ENCODE measurements at regions not wholly inside any gene's neighbourhood (a gene's known extent, or its start where the extent isn't known, plus 50 kb on each side); places are given as distances from the start of the nearest gene placed in this dataset.

DNA sequence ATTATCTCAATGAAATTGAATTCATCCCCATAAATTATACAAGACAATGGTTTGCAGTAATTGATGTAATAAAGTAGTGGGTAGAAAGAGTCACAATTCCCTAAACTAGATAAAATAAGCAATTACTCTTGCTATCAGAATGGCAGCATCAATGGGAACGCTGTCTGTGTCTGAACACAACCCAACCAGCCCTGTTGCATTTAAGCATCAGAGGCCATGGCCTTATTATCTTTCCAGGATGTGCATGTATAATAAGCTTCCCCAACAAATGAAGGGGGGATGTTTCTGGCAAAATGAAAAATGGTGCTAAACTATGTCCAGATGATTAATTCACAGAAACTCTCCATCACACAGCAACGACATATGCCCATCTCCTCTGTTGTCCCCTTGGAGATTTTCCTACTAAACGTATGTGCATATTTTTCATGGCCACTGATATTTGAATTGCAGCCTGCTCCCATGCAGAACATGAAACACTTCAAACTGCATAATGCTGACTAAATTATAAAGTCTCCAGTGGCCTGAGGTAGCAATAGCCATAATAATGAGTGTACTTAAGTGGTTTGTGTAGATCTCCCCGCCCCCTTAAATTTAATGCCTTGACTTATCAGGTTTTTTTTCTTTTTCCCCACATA is 306.9 kb upstream of the ADAMTS16 start:
- no peak for DNase-seq (ENCODE audit: low read depth in 2 of 3, low spot score in 2 of 3)

DNA sequence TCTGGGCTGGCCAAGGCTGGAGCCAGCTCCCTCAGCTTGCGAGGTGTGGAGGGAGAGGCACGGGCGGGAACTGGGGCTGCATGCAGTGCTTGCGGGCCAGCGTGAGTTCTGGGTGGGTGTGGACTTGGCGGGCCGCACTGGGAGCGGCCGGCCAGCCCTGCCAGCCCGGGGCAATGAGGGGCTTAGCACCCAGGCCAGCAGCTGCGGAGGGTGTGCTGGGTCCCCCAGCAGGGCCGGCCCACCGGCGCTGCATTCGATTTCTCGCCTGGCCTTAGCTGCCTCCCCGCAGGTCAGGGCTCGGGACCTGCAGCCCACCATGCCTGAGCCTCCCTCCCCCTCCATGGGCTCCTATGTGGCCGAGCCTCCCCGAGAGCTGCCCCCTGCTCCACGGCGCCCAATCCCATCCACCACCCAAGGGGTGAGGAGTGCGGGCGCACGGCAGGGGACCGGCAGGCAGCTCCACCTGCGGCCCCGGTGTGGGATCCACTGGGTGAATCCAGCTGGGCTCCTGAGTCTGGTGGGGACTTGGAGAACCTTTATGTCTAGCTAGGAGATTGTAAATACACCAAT is 302.6 kb upstream of the ADAMTS16 start:
- no peak for DNase-seq (ENCODE audit: low read depth in 2 of 3, low spot score in 2 of 3)

DNA sequence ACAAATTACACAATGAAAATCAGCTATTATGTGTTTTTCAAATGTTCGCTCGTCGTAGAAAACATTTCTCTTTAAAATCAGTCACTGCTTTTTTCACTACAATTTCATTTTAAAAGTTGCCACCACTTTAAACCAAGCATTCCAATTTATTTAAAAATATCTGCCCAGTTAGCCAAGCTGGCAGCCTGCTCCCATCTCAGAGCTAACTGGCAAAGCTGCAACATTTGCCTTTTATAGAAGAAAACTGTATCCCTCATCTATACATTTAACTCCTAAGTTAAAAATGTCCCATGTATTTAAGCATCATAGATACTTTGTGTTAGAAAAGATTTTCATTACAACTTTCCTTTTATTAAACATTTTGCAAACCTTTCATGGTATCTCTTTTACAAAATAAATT is 294.9 kb upstream of the ADAMTS16 start:
- DNase-seq (ENCODE audit: low read depth in 2 of 3, low spot score in 2 of 3): no peak

DNA sequence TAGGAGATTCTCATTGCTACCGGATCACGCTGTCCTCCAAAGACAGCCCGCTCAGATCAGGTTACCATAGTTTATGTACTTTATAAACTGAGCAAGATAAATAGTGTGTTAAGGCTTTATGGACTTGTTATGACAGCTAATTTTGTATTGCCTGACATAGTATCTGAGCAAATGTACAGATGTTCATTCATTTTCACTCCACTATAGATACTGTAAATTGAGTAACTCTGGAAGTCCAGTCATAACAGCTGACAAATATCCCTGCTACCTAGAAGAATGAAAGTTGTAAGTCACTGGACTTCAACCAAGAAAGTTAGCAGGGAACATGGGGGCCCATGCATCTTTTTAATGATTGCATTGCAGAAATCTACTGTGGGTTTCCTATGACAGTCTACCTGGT is 292.4 kb upstream of the ADAMTS16 start:
- no peak for DNase-seq (ENCODE audit: low read depth in 2 of 3, low spot score in 2 of 3)

DNA sequence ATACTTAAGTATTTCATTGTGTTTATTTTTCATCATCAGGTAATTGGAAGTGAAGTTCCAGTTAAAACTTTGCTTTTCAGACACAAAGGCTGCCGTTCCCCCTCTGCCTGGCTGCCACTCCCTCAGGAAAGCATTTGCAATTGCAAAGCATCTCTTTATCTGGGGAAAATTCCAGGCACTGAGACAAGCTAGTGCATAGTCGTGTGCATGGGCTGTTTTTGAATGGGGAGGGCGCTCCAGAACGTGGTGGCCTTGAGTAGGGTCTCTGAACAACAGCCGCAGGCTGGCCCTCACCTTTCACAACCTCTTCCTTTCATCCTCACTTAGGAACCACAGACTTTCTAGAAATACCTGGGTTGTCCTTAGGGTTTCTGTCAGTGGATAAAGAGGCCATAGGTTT is 285.1 kb upstream of the ADAMTS16 start:
- DNase-seq (ENCODE audit: low read depth in 2 of 3, low spot score in 2 of 3): no peak

DNA sequence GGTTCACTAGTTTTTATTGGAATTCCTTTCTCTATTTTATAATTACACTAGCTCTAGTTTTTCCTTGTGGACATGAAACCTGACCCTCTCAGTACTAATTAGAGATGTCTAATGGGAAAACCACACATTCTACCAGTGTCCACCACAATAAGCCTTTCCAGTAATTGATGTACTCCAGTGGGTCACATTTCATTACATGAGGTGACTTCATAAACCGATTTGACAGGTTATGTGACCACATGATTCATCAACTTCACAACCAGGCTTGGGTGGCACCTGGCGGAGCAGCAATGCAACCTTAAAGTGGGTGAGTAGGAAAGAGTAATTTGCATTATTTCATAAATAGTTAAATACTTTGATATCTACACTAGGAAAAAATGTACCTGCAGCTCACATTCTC is 284.2 kb upstream of the ADAMTS16 start:
- no peak for DNase-seq (ENCODE audit: low read depth in 2 of 3, low spot score in 2 of 3)

DNA sequence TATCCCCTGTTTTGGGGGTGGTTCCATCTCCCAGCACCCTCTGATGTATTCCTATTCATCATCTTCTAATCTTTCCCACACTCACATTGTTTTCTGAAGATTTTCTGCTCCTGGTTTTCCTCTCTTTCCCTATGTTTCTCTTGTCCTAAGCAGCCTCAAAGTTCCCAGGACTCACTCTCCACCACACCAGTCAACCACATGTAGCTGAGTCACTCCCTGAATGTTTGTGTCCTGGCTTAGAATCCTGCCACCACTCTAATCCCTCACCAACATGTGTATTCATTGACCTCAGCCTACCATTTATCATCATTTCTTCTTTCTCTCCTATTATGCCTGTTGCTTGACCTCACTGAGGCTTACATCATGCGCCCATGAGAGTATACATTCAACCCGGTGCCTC is 282.4 kb upstream of the ADAMTS16 start:
- DNase-seq (ENCODE audit: low read depth in 2 of 3, low spot score in 2 of 3): no peak

DNA sequence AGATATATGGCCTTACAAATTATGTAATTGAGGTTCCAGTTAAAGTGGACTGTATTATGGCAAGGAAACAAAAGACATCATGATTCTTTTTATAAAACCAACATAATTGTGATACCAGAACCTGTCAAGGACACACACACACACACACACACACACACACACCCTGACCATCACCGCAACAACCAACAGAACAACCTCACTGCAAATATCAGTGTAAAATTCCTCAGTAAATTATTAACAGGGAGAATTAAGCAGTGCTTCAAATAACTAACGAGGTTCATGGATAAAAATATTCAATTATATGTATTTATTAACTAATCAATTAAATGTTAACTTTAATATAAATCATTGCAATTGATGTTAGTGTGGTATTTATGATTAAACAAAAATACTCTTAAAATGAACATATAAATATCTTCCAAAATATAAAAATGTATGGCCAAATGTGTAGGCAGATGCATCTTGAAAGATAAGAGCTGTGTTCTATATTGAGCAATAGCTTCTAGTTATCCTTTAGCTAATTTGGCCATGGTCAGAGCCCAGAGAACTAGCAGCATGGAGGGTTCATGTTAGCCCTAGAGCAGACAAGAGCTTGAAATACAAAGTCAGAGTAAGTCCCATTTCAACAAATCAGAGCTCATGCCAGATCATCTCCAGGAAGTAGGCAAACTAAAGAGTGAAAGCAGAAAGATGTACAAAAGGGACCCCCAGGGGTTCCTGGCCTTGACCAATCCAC is 280.5 kb upstream of the ADAMTS16 start:
- DNase-seq (ENCODE audit: low read depth in 2 of 3, low spot score in 2 of 3): no peak

DNA sequence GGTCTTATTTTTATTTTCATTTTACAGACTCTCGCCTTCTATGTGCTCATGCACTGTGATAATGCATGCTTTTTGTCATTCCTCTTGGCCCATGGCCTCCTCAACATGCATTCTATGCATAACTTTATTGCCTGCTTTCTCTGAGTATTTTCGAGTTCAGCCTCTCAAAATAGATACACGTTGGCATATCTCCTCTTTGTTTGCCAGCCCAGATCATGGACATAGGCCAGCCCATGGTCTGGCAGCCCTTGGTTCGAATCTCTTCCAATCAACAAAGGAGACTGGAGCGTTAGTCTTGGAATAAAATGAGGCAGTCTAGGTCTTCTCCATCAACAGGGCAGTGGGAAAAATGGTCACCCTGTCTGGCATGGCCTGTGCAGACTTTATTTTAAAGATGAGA is 279.5 kb upstream of the ADAMTS16 start:
- DNase-seq (ENCODE audit: low read depth in 2 of 3, low spot score in 2 of 3): no peak

DNA sequence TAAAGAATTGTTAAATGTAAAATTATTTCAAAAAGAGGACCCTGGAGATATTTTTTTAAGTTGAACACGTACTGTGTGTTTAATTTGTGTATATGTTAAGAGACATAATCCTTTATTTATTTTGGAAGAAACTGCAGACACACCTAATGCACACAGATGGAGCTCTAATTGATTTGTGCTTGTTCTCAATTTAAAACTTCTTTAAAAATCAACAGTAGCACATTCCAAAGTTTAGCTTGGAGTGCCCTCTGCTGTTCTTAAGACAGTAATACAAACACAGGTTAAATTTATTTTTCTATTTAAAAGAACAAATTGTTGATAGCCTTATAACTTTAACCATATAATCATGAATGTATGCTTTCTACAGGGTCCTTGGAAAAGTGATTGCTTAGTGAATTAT is 277.6 kb upstream of the ADAMTS16 start:
- peak in 2 of 3 donors; percentile 16 to 47 for DNase-seq (ENCODE audit: low read depth in 2 of 3, low spot score in 2 of 3)

DNA sequence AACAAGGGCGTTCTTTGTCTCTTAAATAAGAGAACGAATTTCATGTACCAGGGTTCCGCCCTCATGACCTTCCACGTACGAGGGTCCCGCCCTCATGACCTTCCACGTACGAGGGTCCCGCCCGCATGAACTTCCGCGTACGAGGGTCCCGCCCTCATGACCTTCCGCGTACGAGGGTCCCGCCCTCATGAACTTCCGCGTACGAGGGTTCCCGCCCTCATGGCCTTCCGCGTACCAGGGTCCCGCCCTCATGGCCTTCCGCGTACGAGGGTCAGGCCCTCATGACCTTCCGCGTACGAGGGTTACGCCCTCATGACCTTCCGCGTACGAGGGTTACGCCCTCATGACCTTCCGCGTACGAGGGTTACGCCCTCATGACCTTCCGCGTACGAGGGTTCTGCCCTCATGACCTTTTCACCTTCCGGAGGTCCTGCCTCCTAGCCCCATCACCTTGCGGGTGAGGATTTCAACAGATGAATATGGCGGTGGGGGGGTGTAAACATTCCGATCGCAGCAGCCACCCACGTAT is 273.9 kb upstream of the ADAMTS16 start:
- no peak for DNase-seq (ENCODE audit: low read depth in 2 of 3, low spot score in 2 of 3)

DNA sequence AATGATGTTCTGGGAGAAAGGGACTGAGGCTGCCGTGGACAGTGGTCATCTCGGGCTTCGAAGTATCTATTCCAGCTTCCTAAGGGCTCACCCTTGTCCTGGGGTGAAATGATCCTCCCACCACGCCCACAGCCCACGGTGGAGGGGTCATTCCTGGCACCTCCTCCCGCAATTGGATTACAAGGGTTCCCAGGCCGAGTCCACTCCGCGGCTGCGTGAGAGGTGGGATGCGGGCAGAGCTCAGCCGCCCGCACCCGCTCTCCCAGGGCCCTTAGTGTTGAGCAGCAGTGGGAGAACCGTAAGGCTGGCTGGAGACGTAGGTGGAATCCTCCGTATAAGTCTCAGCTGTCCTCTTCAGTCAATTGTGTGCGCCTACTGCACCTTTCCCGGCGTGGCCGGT is 273.3 kb upstream of the ADAMTS16 start:
- DNase-seq (ENCODE audit: low read depth in 2 of 3, low spot score in 2 of 3): no peak

DNA sequence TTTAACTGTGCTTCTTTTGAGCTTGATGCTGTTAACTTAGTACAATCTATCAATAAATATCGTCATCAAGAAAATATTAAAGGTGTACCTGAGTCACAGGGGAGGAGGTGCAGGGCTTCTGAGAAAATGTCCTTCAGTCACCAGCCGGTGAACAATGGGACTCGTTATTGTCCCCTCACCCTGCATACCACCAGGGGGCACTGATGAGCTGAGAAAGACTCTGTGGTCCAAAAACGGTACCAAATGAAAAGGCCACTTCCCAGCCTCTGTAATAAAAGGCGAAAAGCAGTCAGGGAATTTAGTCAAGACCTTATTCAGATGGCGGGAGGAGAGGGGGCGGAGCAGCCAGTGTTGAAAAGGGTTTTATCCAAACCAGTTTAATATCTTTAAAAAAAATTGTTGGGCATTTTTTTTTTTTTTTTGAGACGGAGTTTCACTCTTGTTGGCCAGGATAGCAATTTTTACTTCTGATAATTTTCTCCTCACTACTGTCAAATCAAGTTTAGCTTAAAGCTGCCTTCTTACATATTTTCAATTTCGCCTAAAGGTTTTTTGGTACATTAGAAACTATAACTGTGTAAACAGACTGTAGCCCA is 271.9 kb upstream of the ADAMTS16 start:
- DNase-seq (ENCODE audit: low read depth in 2 of 3, low spot score in 2 of 3): peak in 2 of 3 donors; percentile 24 to 62

DNA sequence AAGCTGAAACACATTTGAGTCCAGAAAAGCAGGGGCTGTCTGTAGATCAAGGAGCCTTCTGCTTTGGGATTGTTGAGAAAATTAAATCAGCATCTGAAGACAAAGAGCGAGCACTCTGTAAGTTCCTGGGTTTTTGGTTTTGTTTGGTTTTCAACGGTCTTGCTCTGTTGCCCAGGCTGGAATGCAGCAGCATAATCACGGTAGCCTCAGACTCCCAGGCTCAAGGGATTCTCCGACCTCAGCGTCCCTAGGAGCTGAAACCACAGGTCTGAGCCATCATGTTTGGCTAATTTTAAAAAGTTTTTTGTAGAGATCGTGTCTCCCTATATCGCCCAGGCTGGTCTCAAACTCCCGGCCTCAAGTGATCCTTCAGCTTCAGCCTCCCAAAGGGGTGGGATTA is 266.5 kb upstream of the ADAMTS16 start:
- DNase-seq (ENCODE audit: low read depth in 2 of 3, low spot score in 2 of 3): no peak

DNA sequence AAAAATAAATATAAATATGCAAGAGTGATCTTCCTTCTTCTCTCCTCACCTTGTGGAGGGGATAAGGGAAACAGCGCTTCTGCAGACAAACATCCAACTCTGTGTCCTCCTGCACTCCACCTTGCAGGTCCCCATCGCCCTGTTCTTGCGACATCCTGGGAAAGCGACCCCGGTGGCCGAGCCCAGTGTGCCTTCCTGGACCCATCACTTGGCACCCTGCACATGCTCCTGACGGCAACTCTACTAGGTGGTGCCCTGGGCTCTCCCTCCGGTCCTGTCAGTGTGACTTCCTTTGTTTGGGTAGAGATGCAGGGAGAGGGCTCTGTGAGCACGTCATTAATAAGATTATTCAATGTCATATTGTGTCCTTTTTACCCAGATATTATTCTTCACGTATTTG is 266.0 kb upstream of the ADAMTS16 start:
- DNase-seq (ENCODE audit: low read depth in 2 of 3, low spot score in 2 of 3): no peak

DNA sequence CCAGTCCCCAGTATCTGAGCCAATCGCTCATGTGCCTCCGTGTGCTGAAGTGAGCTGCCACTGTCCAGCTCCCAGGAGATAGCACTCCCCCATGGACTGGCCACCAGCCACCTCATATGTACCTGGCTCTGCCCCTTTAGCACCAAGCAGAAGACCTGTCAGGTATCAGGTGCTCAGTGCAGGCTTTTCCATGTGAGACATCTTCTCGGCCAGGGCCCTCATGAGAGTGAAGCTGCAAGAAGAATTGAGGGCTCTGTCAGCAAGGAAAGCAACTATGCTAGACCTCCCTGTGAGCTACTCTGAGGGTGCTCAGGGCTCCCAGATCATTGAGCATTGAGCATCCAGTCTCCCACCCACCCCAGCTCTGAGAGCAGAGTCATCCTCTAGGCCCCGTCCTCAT is 264.2 kb upstream of the ADAMTS16 start:
- DNase-seq (ENCODE audit: low read depth in 2 of 3, low spot score in 2 of 3): no peak

DNA sequence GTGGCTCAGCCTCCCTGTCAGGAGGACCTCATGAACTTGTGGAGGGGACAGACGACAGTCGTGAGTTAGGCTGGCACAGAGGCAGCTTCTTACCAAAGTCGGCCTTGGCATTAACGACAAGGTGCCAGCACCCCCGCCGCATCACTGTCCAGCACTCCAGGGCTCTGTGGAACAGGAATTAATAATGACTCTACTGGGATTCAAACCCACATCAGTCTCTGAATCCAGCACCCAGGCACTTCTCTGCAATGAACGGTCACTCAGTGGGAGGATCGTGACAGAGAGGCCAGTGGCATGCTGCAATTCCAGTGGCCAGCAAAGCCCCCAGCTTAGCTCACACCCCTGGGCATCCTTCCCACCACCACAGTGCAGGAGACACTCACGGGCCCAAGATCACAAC is 263.3 kb upstream of the ADAMTS16 start:
- DNase-seq (ENCODE audit: low read depth in 2 of 3, low spot score in 2 of 3): no peak

DNA sequence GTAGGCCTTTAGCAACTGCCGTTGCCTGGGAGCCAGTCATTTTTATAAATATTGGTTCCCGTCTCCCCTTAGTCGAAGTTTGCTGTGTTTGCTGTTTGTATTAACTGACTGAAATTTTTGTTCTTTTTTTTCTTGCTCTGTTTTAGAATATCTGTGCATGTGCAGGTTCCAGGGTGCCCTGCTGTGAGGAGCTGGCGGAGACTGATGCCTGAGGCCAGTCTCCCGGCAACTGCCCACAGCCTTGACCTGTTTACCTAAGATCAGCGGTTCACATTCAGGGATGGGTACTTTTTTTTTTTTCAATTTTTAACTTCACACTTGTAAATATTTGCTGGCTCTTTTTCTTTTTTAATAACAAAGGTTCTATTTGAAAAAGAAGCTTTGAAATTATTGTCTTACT is 262.6 kb upstream of the ADAMTS16 start:
- no peak for DNase-seq (ENCODE audit: low read depth in 2 of 3, low spot score in 2 of 3)

DNA sequence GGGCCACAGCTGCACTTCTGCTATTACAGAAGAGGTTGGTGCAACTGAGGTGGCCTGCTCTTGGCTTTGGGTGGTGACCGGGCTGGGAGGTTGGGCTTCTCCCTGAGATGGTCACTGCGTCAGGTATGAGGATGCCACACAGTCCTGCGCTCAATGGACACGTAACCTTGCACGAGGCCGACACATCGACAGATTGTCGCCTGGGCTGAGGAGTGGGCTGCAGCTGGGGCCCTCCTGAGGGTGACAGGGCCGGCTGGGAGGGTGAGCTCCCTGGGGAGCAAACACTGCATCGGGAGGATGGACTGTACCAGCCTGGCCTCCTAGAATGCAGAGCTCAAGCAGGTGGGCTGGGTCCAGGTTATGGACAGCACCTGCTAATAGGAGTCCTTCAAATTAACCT is 261.1 kb upstream of the ADAMTS16 start:
- DNase-seq (ENCODE audit: low read depth in 2 of 3, low spot score in 2 of 3): no peak

DNA sequence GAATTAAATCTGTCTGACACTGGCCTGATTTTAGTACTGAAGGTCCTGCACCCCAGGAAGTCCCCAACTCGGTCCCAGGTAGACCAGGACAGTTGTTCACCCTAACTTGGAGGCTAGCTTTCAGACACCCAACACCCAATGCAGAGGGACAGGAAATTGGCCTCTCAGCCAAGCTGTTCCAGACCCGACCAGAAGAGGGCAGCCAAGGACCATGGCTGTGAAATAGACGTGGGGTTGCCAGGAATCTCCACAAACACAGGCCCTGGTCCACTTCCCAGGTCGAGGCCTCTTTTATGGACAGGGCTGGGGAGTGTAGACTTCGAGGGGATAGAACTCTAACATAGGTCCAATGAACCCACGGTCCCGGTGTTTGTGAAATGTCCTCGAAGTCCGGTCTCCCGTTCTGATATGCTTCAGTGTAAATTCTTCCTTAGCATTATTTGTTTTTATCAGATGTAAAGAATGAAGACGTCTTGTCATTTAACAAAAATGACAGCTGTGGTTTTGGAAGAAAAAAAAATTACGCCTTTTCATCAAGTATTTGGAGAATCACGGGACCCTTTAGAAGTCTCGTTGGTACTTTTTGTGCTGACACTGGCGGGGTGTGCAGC is 260.3 kb upstream of the ADAMTS16 start:
- DNase-seq (ENCODE audit: low read depth in 2 of 3, low spot score in 2 of 3): peak in 2 of 3 donors; percentile 27 to 42

DNA sequence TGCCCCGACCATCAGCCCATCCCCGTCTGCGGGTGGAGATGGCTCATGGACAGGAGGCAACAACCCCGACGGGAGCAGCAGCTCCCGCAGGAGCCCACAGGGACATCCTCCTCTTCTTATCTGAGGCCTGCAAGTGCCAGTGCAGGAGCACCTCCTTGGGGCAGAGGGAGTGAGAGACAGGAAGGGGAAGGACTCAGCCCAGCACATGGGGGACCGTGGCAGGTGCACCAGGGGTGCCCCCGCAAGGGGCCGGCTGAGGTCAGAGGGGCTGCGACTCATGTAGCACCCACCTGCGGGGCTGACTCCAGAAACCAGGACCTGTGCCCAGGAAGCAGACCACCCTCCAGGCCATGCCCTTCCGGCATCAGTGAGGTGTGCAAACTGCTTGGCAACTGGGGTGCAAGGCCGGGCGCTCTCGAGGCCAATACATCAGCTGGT is 259.8 kb upstream of the ADAMTS16 start:
- DNase-seq (ENCODE audit: low read depth in 2 of 3, low spot score in 2 of 3): no peak

All from hematopoietic multipotent progenitor cell (in vitro differentiated cells).